Smooth muscle cell (in vitro differentiated cells): ENCODE measurements at regions not wholly inside any gene's neighbourhood (a gene's known extent, or its start where the extent isn't known, plus 50 kb on each side); places are given as distances from the start of the nearest gene placed in this dataset.
A peak's percentile ranks its signal among the peaks of the same experiment; 100 is the strongest.

Experiments
- DNase-seq: peaks from one replicate; lab custom pipeline; 2025; ENCODE audit not compliant: unreplicated experiment; lab: John Stamatoyannopoulos, UW
- H2AFZ ChIP-seq: fragments of 200-600 bp; sonication (generic); 2 replicates; pipeline ENCODE4 v1.6.0; 2016; ENCODE audit warnings: antibody characterized with exemption, low read depth, mild to moderate bottlenecking
- H3F3A ChIP-seq: fragments of 200-600 bp; sonication (generic); 2 replicates; pipeline ENCODE4 v1.6.0; 2017; ENCODE audit warnings: antibody characterized with exemption, low read depth
- H3K27ac ChIP-seq: fragments of 200-600 bp; sonication (generic); 2 replicates; pipeline ENCODE4 v1.5.1; 2016; ENCODE audit warnings: low read depth, mild to moderate bottlenecking
- H3K27me3 ChIP-seq: fragments of 200-600 bp; sonication (generic); 2 replicates; pipeline ENCODE4 v1.6.1; 2016; ENCODE audit warnings: low read depth, mild to moderate bottlenecking
- H3K36me3 ChIP-seq: fragments of 200-600 bp; sonication (generic); 2 replicates; pipeline ENCODE4 v1.5.1; 2016; ENCODE audit warnings: low read depth
- H3K4me1 ChIP-seq: fragments of 200-600 bp; sonication (generic); 2 replicates; pipeline ENCODE4 v1.5.1; 2016; ENCODE audit warnings: low read depth
- H3K4me2 ChIP-seq: fragments of 200-600 bp; sonication (generic); 2 replicates; pipeline ENCODE4 v1.6.0; 2016; ENCODE audit warnings: mild to moderate bottlenecking
- H3K4me3 ChIP-seq: fragments of 200-600 bp; sonication (generic); 2 replicates; pipeline ENCODE4 v1.5.1; 2016; ENCODE audit warnings: mild to moderate bottlenecking
- H3K79me2 ChIP-seq: fragments of 200-600 bp; sonication (generic); 2 replicates; pipeline ENCODE4 v1.6.0; 2016; ENCODE audit warnings: low read depth, mild to moderate bottlenecking
- H3K9ac ChIP-seq: fragments of 200-600 bp; sonication (generic); 2 replicates; pipeline ENCODE4 v1.6.0; 2016; ENCODE audit warnings: low read depth
- H3K9me3 ChIP-seq: fragments of 200-600 bp; sonication (generic); replicated peaks from 2 replicates; pipeline ENCODE4 v1.5.1; 2016; ENCODE audit warnings: low read depth
- H4K20me1 ChIP-seq: fragments of 200-600 bp; sonication (generic); 2 replicates; pipeline ENCODE4 v1.6.0; 2016; ENCODE audit warnings: low read depth
- WGBS: methylation state at CpG from one replicate; pipeline ENCODE4 v1.1.7; 2016; ENCODE audit warnings: low lambda C conversion rate; 5-methylcytosine and 5-hydroxymethylcytosine counted together
- TF ChIP-seq, protein P1 (sequence below): fragments of 200-600 bp; sonication (generic); IDR thresholded peaks from 2 replicates; pipeline ENCODE4 v1.5.1; 2017; ENCODE audit warnings: borderline replicate concordance, mild to moderate bottlenecking, antibody characterized with exemption; ENCODE audit not compliant: insufficient read depth, poor library complexity, severe bottlenecking

DNA sequence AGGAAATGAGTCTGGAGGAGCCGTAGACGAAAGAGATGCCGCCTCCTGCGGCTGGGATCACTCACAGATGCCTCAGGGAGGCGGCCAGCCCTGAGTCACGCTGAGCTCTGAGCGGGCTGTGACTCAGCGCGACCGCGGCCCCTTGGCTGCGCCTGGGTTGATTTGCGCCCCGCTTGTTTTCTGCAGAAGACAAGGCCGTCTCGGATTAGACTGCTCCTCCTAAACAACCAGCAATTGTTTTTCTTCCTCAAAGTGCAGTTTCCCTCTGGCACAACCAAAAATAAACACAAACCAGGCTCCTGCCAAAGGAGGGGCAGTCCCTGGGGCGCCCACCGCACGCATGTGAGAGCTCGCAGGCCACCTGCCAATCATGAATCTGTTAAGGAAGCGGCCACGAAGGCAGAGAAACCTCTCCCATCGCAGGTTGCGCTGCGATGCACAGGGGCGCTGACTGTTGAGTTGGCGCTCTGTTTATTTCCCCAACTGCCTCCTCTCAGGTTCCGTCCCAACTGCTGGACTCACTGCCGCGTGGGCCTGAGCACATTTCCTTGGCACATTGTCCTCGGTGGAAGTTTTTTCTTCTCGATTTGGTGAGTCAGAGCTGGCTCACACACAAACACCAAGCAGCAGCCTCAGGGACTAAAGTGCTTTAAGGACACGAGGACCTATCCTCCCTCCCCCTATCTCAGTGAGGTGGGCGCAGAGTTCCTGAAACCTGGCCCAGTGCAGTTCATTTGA, 85.2 kb upstream of the NDUFV2 start:
- Histone ChIP-seq H3K79me2 (no peaks in the 10 kb centered on the region), H3K36me3 (no peaks in the 10 kb centered on the region), H3K9ac (peak overlapping the region; percentile 63), H3K4me1 (no peaks in the 10 kb centered on the region), H3K27me3 (no peaks in the 10 kb centered on the region), H2AFZ (peak overlapping the region; percentile 70), H3F3A (no peaks in the 10 kb centered on the region), H3K4me3 (peak overlapping the region; percentile 2), H4K20me1 (no peaks in the 10 kb centered on the region), H3K4me2 (peak overlapping the region; percentile 65), H3K9me3 (no peaks in the 10 kb centered on the region), H3K27ac (peak overlapping the region; percentile 92)
- peak; percentile 34 for DNase-seq
- TF ChIP-seq, protein P1, sequence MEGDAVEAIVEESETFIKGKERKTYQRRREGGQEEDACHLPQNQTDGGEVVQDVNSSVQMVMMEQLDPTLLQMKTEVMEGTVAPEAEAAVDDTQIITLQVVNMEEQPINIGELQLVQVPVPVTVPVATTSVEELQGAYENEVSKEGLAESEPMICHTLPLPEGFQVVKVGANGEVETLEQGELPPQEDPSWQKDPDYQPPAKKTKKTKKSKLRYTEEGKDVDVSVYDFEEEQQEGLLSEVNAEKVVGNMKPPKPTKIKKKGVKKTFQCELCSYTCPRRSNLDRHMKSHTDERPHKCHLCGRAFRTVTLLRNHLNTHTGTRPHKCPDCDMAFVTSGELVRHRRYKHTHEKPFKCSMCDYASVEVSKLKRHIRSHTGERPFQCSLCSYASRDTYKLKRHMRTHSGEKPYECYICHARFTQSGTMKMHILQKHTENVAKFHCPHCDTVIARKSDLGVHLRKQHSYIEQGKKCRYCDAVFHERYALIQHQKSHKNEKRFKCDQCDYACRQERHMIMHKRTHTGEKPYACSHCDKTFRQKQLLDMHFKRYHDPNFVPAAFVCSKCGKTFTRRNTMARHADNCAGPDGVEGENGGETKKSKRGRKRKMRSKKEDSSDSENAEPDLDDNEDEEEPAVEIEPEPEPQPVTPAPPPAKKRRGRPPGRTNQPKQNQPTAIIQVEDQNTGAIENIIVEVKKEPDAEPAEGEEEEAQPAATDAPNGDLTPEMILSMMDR, result no peak
- WGBS, result 17% methylated on average over 33 of the region's 34 CpGs

- Histone ChIP-seq H3K4me1 (no peaks in the 10 kb centered on the region), H3K9me3 (no peaks in the 10 kb centered on the region), H4K20me1 (no peaks in the 10 kb centered on the region), H3F3A (no peaks in the 10 kb centered on the region), H3K4me3 (no peak overlapping the region), H3K4me2 (peak overlapping the region; percentile 65), H3K27ac (peak overlapping the region; percentile 92), H3K9ac (peak overlapping the region; percentile 63), H3K27me3 (no peaks in the 10 kb centered on the region), H3K79me2 (no peaks in the 10 kb centered on the region), H2AFZ (no peak overlapping the region), H3K36me3 (no peaks in the 10 kb centered on the region)
- 25% methylated on average over 6 of the region's 6 CpGs for WGBS
- DNase-seq, result no peak
- TF ChIP-seq, protein P1, result no peak
Observed at GRCh38 chr18:9017905-9018227, 84.6 kb upstream of the NDUFV2 start.

GRCh38 chr18:9019135-9019534, 83.4 kb upstream of the NDUFV2 start:
- no peaks in the 10 kb centered on the region for H3K36me3 ChIP-seq
- 98% methylated on average over 4 of the region's 4 CpGs for WGBS
- H3K4me1 ChIP-seq, result no peaks in the 10 kb centered on the region
- H3K27ac ChIP-seq, result no peak overlapping the region
- H3K4me2 ChIP-seq, result no peak overlapping the region
- H3K79me2 ChIP-seq, result no peaks in the 10 kb centered on the region
- H3K9ac ChIP-seq, result no peak overlapping the region
- no peak overlapping the region for H2AFZ ChIP-seq
- H3F3A ChIP-seq, result no peaks in the 10 kb centered on the region
- H3K27me3 ChIP-seq, result no peaks in the 10 kb centered on the region
- TF ChIP-seq, protein P1, result no peak
- no peaks in the 10 kb centered on the region for H3K9me3 ChIP-seq
- DNase-seq, result no peak
- no peak overlapping the region for H3K4me3 ChIP-seq
- no peaks in the 10 kb centered on the region for H4K20me1 ChIP-seq

GRCh38 chr18:9020221-9020620, 82.3 kb upstream of the NDUFV2 start:
- Histone ChIP-seq H3K36me3 (no peaks in the 10 kb centered on the region), H3K4me2 (no peak overlapping the region), H3K27ac (no peak overlapping the region), H3K4me1 (no peaks in the 10 kb centered on the region), H2AFZ (no peak overlapping the region), H3K9me3 (no peaks in the 10 kb centered on the region), H3K4me3 (no peak overlapping the region), H3K27me3 (no peaks in the 10 kb centered on the region), H4K20me1 (no peaks in the 10 kb centered on the region), H3F3A (no peaks in the 10 kb centered on the region), H3K9ac (no peak overlapping the region), H3K79me2 (no peaks in the 10 kb centered on the region)
- no peak for DNase-seq
- 79% methylated on average over 3 of the region's 3 CpGs for WGBS
- TF ChIP-seq, protein P1, result no peak
